Activated naive CD4-positive, alpha-beta T cell treated with anti-CD3 and anti-CD28 coated beads, Interleukin-2, amount 50 U/mL, for 16 hours (primary cell): ENCODE measurements at regions not wholly inside any gene's neighbourhood (a gene's known extent, or its start where the extent isn't known, plus 50 kb on each side); places are given as distances from the start of the nearest gene placed in this dataset.

Source experiments
- DNase-seq: peaks from one replicate; pipeline ENCODE4 v3.0.0-alpha.2; 2020

DNA sequence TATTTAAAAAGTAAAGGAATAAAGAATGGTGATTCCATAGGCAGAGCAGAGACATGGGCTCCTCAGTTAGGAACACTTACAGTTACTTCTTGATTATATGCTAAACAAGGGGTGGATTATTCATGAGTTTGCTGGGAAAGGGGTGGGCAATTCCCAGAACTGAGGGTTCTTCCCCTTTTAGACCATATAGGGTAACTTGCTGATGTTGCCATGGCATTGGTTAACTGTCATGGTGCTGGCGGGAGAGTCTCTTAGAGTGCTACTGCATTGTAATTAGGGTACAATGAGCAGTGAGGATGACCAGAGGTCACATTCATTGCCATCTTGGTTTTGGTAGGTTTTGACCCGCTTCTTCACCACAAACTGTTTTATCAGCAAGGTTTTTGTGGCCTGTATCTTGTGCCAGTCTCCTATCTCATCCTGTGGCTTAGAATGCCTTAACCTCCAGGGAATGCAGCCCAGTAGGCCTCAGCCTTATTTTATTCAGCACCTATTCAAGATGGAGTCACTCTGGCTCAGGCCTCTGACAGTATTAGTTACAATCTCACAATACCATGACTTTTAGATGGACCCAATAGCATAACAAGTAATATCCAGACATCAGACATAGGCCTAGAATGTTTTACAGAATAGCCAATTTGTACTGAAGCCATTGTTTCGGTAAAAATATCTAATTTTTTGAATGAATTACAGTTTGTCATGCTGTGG is 106.8 kb downstream of the ZBTB18 start:
- no peak for DNase-seq

DNA sequence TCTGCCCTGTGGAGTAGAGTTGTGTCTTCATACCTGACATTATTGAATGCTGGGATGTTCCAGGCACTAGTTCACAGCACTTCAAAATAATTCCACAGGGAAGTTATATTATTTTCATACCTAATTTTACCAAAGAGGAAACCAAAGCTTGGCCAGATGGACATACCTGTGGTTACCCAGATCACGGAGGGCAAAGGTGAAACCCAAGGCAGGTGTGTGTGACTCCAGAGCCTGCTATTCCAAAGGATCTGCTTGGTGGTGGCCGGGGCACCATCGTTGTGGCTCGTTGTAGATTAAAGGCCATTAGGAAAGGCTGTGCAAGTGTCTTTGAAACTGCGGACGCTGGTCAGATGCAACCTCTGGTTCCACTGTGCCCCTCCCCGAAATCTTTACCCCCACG is 108.6 kb downstream of the ZBTB18 start:
- no peak for DNase-seq

DNA sequence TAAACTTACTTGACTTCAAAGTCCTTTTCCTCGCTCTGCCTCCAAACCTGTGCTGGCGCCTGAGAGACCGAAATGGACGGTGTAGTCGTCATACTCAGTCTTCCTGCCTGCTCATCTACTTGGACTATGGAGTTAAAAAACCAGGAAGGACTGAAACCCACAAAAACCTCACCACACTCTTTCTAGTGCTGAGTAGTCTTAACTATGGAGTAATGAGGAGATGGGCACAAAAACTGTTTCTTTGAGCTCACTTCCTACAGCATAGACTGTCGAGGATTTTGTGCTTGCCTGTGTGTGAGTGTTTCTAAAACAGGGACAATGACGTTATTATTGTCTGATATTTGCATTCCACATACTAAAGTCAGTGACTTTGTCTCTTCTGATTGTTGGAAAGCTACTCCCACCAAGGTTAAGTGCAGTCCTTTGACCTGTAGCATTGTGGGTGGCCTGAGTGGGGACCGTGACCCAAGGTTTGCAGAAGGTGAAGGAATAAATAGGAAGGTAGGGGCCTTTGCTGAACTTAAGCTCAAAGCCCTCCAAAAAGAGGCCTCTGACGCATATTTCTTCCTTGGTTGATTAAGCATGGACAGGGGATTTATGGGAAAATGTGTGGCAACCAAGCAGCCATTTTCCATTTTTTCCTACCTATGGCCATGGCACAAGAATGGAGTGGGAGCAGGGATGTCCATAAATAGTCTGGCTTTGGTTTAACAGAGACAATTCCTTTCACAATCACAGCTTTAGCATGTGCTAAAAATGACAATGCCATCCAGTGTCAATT is 109.6 kb downstream of the ZBTB18 start:
- no peak for DNase-seq

DNA sequence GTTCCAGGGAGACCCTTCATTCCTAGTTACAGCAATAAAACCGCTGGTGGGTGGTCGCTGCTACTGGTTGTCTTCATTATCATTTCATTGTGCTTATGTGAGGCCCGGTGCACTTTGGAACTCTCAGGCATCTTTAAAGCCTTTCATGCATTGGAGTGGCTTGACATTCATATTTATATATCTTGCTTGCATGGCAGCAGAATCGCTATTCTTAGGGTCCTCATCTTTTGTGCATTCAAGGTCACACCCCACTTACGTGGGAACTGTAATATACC is 110.1 kb downstream of the ZBTB18 start:
- no peak for DNase-seq

DNA sequence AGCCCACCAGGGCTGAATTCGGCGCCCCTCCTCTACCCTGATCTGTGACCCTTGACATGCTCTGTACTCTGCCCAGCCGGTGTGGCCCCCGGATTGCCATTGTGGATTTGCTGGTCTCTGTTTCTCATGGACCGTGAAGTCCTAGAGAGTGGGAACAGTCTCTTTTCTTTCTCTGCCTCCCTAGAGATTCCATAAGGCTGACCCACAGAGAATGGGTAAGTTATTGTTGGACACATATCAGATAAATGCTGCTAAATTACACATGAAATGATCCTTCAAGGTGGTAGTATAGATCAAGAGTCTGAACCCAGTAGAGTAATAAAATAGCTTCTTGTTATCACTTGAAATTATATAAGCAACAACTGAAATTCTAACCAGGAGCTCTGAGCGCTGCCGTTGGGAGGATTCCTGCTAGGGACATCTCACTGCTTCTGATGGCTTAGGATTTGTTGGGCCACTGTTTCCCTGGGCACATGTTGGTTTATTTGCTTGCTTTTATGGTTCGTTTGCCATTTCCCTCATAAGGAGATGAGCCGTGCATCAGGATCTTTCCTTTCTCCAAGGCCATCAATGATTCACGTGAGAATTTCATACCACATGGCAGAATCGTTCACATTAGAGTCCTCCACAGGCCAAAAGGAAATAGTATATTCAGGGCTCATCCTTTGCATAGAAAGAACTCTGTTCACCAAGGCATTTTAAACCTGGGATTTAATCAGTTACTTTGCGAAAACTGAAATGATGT is 111.9 kb downstream of the ZBTB18 start:
- DNase-seq: no peak

DNA sequence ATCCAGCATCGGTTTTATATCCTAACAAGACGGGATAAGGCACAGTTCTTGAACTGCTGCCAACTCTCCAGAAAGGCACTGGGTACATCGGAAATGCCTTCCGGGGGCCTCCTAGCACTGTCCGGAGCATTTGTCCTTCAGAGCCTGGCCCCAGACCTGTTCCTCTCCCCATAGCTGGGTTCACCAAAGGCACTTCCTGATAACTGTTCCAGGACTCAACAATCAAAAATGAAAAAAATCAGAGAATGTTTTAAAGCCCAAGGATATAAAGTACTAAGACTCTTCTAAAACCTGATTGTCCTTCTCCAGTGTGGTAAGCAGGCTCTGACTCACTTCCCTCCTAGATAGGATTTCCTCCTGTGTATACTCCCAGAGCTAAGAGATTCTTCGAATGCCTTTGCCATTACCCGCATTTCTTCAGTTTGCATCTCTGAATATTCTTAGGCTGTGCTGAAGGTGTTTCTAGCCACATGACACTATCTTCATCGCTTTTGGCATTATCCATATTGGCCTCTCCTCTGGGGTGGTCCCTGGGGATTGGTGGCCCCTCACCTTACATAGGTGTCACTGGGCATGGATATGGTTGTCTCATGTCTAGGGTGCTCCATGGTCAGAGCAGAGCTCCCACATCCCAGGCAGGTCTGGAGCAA is 112.9 kb downstream of the ZBTB18 start:
- DNase-seq: no peak

DNA sequence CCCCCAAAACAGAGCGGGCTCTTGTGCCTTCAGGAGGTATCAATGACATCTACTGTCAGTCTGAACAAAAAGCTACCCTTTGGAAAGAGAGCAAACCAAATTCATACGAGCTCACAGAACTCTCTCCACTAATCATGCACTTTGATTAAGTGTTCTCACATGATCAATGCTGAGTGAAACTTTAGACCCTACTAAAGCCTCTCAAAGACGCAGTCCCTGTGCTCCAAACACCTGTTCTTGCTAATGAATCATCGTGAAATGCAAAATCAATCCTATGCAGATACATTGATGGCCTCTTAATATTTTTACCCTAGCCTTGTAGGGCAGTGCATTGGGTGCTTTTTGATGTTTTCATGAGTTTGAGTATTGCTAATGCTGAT is 113.4 kb downstream of the ZBTB18 start:
- DNase-seq: no peak

DNA sequence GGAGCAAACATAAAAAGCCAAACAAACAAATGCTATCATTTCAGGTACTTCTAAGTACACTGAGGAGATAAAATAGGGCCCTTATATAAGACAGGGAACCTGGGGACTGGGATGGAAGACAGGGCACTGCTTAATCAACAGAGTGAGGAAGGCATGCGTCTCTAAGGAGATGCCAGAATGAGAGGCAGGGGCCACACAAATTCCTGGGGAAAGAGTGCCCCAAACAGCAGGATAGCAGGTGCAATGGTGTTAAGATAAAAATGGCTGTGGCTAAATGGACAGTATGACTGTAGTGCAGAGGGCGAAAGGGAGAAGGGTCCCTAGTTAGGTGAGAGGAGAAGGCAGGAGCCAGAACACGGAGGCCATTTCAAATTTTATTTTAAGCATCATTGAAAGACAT is 113.9 kb downstream of the ZBTB18 start:
- DNase-seq: no peak

DNA sequence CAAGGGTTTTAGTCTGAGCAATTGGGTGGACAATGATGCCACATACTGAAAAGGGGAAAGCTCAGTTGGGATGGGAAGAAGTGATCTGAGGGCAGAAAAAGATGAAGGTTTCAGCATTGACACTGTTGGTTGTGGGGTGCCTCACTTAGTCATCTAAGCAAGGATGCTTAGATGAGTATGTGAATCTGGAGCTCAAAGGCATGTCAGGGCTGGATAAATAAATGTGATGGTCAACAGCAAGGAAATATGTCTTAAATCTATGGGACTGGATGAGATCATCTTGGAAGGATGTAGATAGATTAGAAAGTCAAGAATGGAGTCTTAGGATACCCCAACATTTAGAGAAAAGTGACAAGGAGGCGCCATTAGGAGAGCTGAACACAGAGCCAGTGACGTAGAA is 114.6 kb downstream of the ZBTB18 start:
- no peak for DNase-seq

DNA sequence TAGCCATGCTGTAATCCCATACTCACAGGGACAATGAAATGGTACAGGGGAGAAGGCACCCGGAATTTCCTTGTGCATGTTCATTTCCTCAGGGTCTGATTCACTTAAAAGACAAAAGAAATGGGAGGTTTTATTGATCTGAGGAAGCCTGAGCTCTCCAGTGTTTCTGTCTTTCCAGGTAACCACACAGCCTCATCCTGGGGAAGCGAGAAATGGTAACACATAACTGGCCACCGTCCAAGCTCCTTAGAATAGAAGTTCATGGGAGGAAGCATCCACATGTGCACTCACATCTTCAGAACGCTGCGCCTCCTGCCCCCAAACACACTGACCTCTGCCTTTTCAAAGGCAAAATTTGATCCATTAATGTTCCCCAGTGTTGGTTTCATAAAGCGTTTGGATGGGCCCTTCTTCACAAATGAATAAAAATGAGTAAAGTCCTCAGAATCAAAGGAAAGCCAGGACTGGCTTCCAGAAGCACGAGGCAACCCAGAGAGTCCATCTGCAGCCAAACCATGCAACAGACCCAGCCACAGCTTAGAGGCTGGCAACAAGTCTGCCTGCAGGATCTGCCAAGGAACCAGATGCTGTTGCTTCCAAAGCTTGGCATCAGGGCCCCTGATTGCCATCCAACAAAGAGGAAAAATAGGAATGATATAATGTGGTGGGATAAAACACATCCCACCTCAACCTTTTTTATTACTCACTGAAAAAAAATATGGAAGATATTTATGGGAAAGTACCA is 120.3 kb downstream of the ZBTB18 start:
- no peak for DNase-seq

DNA sequence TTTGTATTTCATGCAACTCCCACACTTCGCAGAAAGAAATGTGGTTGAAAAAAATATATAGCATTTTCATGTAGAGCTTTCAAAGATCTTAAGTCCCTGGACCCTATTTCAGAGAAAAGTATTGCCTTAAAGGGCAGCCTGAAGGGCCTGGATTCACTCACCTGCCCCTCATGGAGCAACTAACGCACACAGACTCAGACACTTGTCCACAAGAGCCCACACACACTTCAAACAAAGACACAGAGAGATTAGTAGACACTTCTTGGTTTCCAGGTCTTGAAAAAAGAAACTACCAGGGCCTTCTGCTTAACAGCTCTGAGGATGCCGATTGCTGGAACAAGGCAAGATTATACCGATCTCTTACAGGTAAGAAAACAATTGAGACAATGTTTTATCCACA is 122.2 kb downstream of the ZBTB18 start:
- no peak for DNase-seq

DNA sequence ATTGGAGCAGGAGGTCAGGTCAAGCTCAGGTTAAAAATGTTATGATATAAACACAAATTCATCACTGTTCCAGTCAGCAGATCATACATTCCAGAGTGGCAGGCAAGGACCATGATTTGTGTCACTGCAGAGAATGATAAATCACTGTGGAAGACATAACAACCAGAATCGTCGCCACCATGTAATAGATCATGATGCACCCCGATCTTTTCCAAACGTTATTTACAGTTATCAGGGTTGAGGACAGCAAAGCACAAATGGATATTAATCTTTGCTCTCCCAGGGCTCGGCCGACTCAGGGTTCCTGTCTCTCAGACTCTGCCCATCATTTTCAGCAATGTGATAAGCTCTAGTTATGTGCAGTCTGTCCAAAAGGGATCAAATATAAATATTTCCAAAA is 122.7 kb downstream of the ZBTB18 start:
- DNase-seq: no peak

DNA sequence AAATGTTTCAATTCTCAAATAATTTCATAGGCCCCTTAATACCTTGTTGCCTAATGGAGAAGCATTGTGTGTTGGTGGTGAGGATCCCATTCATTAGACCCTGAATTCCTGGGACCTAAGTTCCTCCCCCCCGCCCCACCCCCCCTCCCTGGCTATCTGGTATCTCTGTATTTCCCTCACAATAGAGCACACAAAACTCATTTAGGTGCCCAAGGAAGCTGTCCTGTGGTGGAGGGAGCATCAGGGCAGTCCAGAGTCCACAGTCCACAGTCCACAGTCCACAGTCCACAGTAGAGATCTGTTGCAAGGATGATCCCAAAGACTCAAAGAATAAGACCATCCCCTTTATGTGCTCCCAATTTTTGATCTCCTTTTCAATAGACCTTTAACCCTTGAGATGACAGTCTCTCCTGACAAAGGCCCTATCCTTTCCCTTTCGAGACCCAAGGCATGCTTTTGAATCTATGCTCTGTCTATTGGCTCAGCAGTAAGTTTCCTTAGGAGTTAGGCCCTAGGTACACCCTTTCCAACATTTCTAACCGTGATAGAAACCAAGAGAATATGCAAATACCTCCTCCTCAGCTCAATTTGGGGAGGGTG is 123.9 kb downstream of the ZBTB18 start:
- no peak for DNase-seq

DNA sequence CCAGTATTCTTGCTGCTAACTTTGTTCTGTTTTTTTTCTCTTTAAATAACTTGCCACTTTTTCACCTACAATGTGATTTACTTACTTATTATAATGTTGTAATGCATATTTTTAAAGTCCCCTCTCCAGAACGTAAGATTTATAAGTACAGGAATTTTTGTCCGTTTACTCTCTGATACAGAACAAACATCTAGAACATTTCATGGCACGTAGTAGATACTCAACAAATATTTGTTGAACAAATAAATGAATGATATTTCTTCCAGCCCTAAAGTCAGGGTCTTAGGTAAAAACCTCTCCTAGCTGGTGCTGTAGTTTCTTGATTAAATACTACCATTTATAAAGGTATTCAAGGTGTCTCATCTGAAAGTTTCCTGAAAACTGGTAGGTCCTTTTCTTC is 125.1 kb downstream of the ZBTB18 start:
- DNase-seq: no peak

DNA sequence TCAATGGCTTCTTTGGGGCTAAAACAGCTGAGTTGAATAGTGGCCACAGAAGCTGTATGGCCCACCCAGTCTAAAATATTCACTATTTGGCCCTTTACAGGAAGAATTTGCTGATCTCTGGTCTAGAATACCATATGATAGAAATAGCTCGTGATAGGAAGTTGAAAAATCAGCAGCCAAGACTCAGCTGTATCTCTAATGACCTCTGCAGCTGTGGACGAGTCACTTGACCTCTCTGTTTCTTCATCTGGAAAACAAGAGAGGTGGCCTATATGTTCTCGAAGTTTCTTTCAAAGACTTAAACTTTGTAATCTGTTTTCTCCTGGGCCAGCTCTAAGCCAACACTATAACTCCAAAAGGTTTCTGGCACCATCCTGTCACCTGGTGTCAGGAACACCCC is 129.2 kb downstream of the ZBTB18 start:
- DNase-seq: no peak

DNA sequence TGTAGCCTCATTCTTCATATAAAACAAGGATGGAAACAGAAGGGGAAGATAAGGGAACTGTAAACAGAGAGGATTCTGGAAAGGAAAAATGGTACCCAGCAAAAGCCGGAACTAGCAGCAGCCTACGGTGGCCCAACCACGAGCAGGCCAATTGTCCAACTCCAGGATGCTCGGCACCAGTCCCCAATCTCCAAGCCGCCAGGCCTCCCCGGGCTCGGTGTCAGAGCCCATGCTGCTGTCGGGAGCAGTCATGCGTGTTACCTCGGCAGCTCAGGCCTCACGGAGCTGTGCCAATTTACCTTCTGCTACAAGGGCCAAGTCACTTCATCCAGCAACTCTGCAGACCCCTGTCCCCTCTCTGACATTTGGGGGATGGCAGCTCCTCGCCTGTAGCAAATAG is 130.8 kb downstream of the ZBTB18 start:
- no peak for DNase-seq

DNA sequence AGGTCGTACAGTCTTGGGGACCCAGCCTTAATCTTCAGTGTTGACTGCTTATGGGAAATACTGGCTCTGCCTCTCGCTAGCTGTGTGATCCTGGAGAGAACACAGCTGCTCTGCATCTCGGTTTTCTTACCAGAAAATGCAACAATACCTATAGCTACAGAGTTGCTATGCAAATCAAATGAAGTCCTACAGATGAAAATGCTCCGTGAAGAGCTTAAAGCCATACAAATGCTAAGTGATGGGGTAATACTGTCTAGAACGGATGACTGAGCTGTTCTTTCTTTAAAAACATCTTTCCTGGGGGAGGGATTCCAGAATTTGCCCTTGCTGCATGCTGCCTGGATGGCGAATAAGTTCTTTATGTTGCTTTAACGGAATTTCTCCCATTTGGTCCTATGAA is 132.0 kb downstream of the ZBTB18 start:
- no peak for DNase-seq

DNA sequence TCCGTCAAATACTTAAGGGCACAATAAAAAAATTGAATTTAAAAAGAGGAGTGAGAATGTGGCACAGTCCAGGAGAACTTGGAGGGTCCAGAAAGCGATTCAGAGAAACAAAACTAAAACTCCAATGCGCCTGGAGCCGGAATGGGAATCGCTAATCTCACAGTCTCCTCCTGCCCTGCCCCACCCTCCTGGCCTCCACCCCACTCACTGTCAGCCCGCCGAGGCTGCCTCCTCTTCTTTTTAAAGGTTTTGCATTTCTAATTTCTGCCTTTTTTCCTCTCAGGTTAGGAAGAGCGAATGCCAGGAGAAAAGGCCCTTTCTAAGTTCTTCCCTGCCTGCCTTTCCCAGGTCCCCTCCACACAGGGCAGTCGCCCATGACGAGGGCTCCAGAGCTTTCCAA is 135.3 kb downstream of the ZBTB18 start:
- DNase-seq: no peak

DNA sequence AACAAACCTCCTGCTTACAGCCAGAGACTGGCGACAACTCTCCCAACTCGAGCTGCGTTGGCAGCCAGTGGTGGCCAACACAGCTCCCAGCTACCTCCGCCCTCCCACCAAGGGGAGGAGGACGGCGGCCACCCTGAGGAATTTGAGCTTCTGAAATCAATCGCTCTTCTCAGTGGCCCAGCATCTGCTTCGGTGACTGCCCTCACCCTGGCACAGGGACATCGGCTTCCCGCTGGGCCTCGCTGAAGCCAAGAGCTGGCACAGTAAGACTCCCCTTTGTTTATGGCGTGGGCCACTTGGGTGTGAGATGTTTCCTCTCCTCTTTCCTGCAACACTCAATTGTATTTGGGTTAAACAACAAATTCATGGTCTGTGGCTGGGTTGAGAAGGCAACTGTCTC is 136.2 kb downstream of the ZBTB18 start:
- no peak for DNase-seq

DNA sequence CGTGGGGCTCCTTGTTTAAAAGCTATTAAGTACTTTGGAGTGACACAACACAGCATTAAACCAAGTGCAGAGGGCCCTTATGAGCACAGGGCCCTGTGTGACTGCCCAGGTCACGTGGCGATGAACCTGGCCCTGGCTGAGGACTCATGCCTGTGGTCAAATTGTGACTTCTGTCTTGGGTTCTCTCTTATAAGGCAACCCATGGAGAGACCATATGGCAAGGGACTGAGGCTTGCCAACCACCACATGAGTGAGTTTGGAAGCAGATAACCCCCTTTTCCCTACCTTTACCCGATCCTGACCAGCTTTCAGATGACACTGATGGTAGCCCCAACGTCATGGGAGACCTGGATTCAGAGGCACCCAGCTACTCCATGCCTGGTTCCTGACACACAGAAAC is 140.5 kb downstream of the ZBTB18 start:
- no peak for DNase-seq

DNA sequence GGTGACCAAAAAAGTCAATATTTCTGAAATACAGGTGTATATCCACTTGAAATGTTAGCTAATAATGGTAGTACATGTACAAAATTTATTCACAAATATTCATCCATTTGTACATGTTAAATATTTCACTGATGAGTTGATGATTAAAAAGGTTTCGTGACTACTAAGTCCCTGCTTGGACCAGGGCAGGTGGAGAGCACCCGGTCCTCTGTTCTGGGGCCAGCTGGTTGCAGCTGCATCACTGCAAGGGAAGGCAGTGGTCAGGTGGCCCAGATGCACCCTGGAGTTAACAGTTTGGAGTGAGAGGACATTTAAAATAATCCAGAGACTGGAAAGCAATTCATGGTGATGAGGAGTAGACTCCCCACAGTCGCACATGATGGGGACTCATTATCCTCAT is 141.2 kb downstream of the ZBTB18 start:
- no peak for DNase-seq

DNA sequence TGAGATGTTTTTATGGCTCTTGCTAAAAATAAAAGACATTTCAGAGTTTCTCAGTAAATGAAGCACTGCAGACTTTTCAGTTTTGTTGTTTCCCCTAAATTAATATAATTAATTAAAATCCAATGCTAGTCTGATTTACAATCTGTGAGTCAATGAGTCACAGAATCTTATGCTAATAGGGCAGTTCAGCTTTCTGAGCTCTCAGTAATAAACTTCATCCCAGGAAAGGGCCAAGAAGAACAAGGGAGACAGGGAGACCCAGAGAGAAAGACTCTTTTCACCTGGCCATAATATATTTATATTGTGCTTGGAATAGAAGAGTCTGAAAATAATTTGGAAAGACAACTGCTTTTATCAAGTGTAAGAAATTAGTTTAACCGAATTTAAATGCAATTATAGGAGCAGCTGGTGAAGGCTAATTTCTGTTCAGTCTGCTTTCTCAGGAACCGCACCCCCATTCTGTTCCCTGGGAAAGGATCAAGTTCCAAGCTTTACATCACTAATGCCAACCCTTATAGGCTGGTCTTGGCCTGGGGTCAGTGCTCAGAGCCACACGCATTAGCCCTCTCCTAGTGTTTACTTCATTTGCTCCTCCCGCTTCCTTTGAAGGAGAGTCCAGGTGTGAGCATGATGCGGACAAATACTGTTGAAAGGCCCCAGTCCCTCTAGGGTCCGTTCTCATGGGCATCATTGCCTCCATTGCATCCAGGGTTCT is 145.6 kb downstream of the ZBTB18 start:
- DNase-seq: no peak
